ENCODE measurements at regions not wholly inside any gene's neighbourhood (a gene's known extent, or its start where the extent isn't known, plus 50 kb on each side); places are given as distances from the start of the nearest gene placed in this dataset.

- intact Hi-C loops (cut with DNase I): loop anchor here in 3 of 4 donors (10.0 kb wide), 3 partner anchors 79 to 499 kb away; partner anchors contain the start of gene KLF13 (in 3 of the 3)
- Histone ChIP-seq H3K27me3 (ENCODE audit: control insufficient read depth, insufficient read depth) (no peaks in the 10 kb centered on the region), H3K27ac (ENCODE audit: low read length) (no peak overlapping the region), H3K9me3 (ENCODE audit: control insufficient read depth, low read length) (no peaks in the 10 kb centered on the region), H3K4me3 (ENCODE audit: low read length) (peak overlapping the region; percentile 38), H3K4me1 (ENCODE audit: control insufficient read depth, insufficient read depth, low read length) (peaks cover 8% of the 10 kb centered on the region)
- ATAC-seq: no peak
- no peak for DNase-seq
- 61% methylated on average over 100 of the region's 100 CpGs for WGBS
Measured at GRCh38 chr15:31483986-31484951, 157.6 kb downstream of the KLF13 start.

GRCh38 chr15:31484986-31485385 lies 158.4 kb downstream of the KLF13 start:
- no peak for ATAC-seq
- no peak overlapping the region for H3K27ac ChIP-seq (ENCODE audit: low read length)
- H3K4me1 ChIP-seq (ENCODE audit: control insufficient read depth, insufficient read depth, low read length): peaks cover 8% of the 10 kb centered on the region
- intact Hi-C loops (cut with DNase I): loop anchor here (5.0 to 10.0 kb wide), 6 partner anchors 43 to 500 kb away; partner anchors contain the start of gene KLF13 (in 3 of the 4)
- 98% methylated on average over 5 of the region's 5 CpGs for WGBS
- H3K9me3 ChIP-seq (ENCODE audit: control insufficient read depth, low read length): no peaks in the 10 kb centered on the region
- no peaks in the 10 kb centered on the region for H3K27me3 ChIP-seq (ENCODE audit: control insufficient read depth, insufficient read depth)
- H3K4me3 ChIP-seq (ENCODE audit: low read length): no peak overlapping the region
- no peak for DNase-seq

GRCh38 chr15:31485431-31485830 lies 158.8 kb downstream of the KLF13 start:
- Histone ChIP-seq H3K27me3 (ENCODE audit: control insufficient read depth, insufficient read depth) (no peaks in the 10 kb centered on the region), H3K4me3 (ENCODE audit: low read length) (no peak overlapping the region), H3K4me1 (ENCODE audit: control insufficient read depth, insufficient read depth, low read length) (peaks cover 6% of the 10 kb centered on the region), H3K9me3 (ENCODE audit: control insufficient read depth, low read length) (no peaks in the 10 kb centered on the region), H3K27ac (ENCODE audit: low read length) (no peak overlapping the region)
- WGBS: 93% methylated on average over 7 of the region's 7 CpGs
- DNase-seq (no peak), ATAC-seq (no peak)
- intact Hi-C loops (cut with DNase I): loop anchor here (5.0 to 10.0 kb wide), 6 partner anchors 43 to 501 kb away; partner anchors contain the start of gene KLF13 (in 3 of the 4)

- no peaks in the 10 kb centered on the region for H3K27me3 ChIP-seq (ENCODE audit: control insufficient read depth, insufficient read depth)
- intact Hi-C loops (cut with DNase I): loop anchor here (5.0 to 10.0 kb wide), 6 partner anchors 44 to 501 kb away; partner anchors contain the start of gene KLF13 (in 3 of the 4)
- H3K9me3 ChIP-seq (ENCODE audit: control insufficient read depth, low read length): no peaks in the 10 kb centered on the region
- no peak overlapping the region for H3K4me3 ChIP-seq (ENCODE audit: low read length)
- ATAC-seq (no peak), DNase-seq (peak in 1 of 3 donors; percentile 52)
- peaks cover 6% of the 10 kb centered on the region for H3K4me1 ChIP-seq (ENCODE audit: control insufficient read depth, insufficient read depth, low read length)
- 89% methylated on average over 14 of the region's 14 CpGs for WGBS
- H3K27ac ChIP-seq (ENCODE audit: low read length): no peak overlapping the region
Measured at GRCh38 chr15:31485911-31486461, 159.4 kb downstream of the KLF13 start.

- ATAC-seq: no peak
- DNase-seq: no peak
- no peaks in the 10 kb centered on the region for H3K9me3 ChIP-seq (ENCODE audit: control insufficient read depth, low read length)
- intact Hi-C loops (cut with DNase I): loop anchor here (5.0 to 10.0 kb wide), 6 partner anchors 44 to 502 kb away; partner anchors contain the start of gene KLF13 (in 3 of the 4)
- H3K4me3 ChIP-seq (ENCODE audit: low read length): no peak overlapping the region
- H3K4me1 ChIP-seq (ENCODE audit: control insufficient read depth, insufficient read depth, low read length): peaks cover 6% of the 10 kb centered on the region
- 69% methylated on average over 11 of the region's 11 CpGs for whole genome bisulfite sequencing
- no peaks in the 10 kb centered on the region for H3K27me3 ChIP-seq (ENCODE audit: control insufficient read depth, insufficient read depth)
- H3K27ac ChIP-seq (ENCODE audit: low read length): no peak overlapping the region
Measured at GRCh38 chr15:31486506-31486905, 159.9 kb downstream of the KLF13 start.

- Histone ChIP-seq H3K27ac (ENCODE audit: low read length) (no peak overlapping the region), H3K27me3 (ENCODE audit: control insufficient read depth, insufficient read depth) (no peaks in the 10 kb centered on the region), H3K4me3 (ENCODE audit: low read length) (no peak overlapping the region), H3K4me1 (ENCODE audit: control insufficient read depth, insufficient read depth, low read length) (peaks cover 6% of the 10 kb centered on the region), H3K9me3 (ENCODE audit: control insufficient read depth, low read length) (no peaks in the 10 kb centered on the region)
- WGBS: 90% methylated on average over 19 of the region's 19 CpGs
- no peak for ATAC-seq
- peak in 1 of 3 donors; percentile 47 for DNase-seq
- intact Hi-C loops (cut with DNase I): loop anchor here (5.0 to 10.0 kb wide), 6 partner anchors 45 to 502 kb away; partner anchors contain the start of gene KLF13 (in 3 of the 4)
Measured at GRCh38 chr15:31486906-31487695, 160.5 kb downstream of the KLF13 start.

GRCh38 chr15:31487811-31488436 lies 161.3 kb downstream of the KLF13 start:
- WGBS: 69% methylated on average over 6 of the region's 6 CpGs

GRCh38 chr15:31488437-31489204 lies 162.0 kb downstream of the KLF13 start:
- H3K4me1 ChIP-seq (ENCODE audit: control insufficient read depth, insufficient read depth, low read length): peaks cover 3% of the 10 kb centered on the region
- 28% methylated on average over 7 of the region's 7 CpGs for WGBS

More at GRCh38 chr15:31487811-31488436, 161.3 kb downstream of the KLF13 start:
- DNase-seq (no peak), ATAC-seq (peak in 1 of 2 donors; percentile 9)
- Histone ChIP-seq H3K4me3 (ENCODE audit: low read length) (no peak overlapping the region), H3K27ac (ENCODE audit: low read length) (peak overlapping the region; percentile 70), H3K27me3 (ENCODE audit: control insufficient read depth, insufficient read depth) (no peaks in the 10 kb centered on the region), H3K9me3 (ENCODE audit: control insufficient read depth, low read length) (no peaks in the 10 kb centered on the region), H3K4me1 (ENCODE audit: control insufficient read depth, insufficient read depth, low read length) (peaks cover 6% of the 10 kb centered on the region)
- intact Hi-C loops (cut with DNase I): loop anchor here (2.0 to 10.0 kb wide), 7 partner anchors 46 to 503 kb away; partner anchors contain the start of gene KLF13 (in 3 of the 4)

GRCh38 chr15:31489281-31489680 lies 162.6 kb downstream of the KLF13 start:
- Histone ChIP-seq H3K9me3 (ENCODE audit: control insufficient read depth, low read length) (no peaks in the 10 kb centered on the region), H3K4me3 (ENCODE audit: low read length) (no peak overlapping the region), H3K27me3 (ENCODE audit: control insufficient read depth, insufficient read depth) (no peaks in the 10 kb centered on the region), H3K27ac (ENCODE audit: low read length) (peak overlapping the region; percentile 14), H3K4me1 (ENCODE audit: control insufficient read depth, insufficient read depth, low read length) (peaks cover 3% of the 10 kb centered on the region)
- WGBS: 96% methylated on average over 2 of the region's 2 CpGs
- intact Hi-C loops (cut with DNase I): loop anchor here (2.0 to 10.0 kb wide), 7 partner anchors 47 to 504 kb away; partner anchors contain the start of gene KLF13 (in 3 of the 4)
- ATAC-seq (peak in 1 of 2 donors; percentile 5), DNase-seq (no peak)

More at GRCh38 chr15:31488437-31489204, 162.0 kb downstream of the KLF13 start:
- H3K27ac ChIP-seq (ENCODE audit: low read length): peak overlapping the region; percentile 70
- no peaks in the 10 kb centered on the region for H3K27me3 ChIP-seq (ENCODE audit: control insufficient read depth, insufficient read depth)
- no peak overlapping the region for H3K4me3 ChIP-seq (ENCODE audit: low read length)
- DNase-seq (peak; percentile 64 to 89 (median 84)), ATAC-seq (peak; percentile 86 to 94)
- H3K9me3 ChIP-seq (ENCODE audit: control insufficient read depth, low read length): no peaks in the 10 kb centered on the region
- intact Hi-C loops (cut with DNase I): loop anchor here (2.0 to 10.0 kb wide), 7 partner anchors 46 to 504 kb away; partner anchors contain the start of gene KLF13 (in 3 of the 4)

Measured in right cardiac atrium (tissue), 5 donors.